Endothelial cell (in vitro differentiated cells): ENCODE measurements at regions not wholly inside any gene's neighbourhood (a gene's known extent, or its start where the extent isn't known, plus 50 kb on each side); places are given as distances from the start of the nearest gene placed in this dataset.
A peak's percentile ranks its signal among the peaks of the same experiment; 100 is the strongest.
"Not testable (repeated sequence)": the region's sequence is repeated elsewhere in the genome, so short reads cannot be mapped to it uniquely, and the experiment has no call there.

Source experiments
- DNase-seq: peaks from one replicate; pipeline ENCODE4 v3.0.0; 2021; ENCODE audit warnings: low spot score
- H3K27ac Mint-ChIP-seq: one replicate; pipeline ENCODE4 v1.8.0; 2021; ENCODE audit warnings: mixed read lengths, inconsistent platforms; ENCODE audit not compliant: unreplicated experiment
- H3K27me3 Mint-ChIP-seq: one replicate; pipeline ENCODE4 v1.8.0; 2021; ENCODE audit warnings: mild to moderate bottlenecking, moderate library complexity, mixed read lengths, inconsistent platforms; ENCODE audit not compliant: unreplicated experiment
- H3K36me3 Mint-ChIP-seq: one replicate; pipeline ENCODE4 v1.8.0; 2021; ENCODE audit warnings: mild to moderate bottlenecking, low read depth, mixed read lengths, inconsistent platforms; ENCODE audit not compliant: unreplicated experiment
- H3K4me1 Mint-ChIP-seq: one replicate; pipeline ENCODE4 v1.8.0; 2021; ENCODE audit warnings: mild to moderate bottlenecking, mixed read lengths, inconsistent platforms; ENCODE audit not compliant: unreplicated experiment
- H3K4me3 Mint-ChIP-seq: one replicate; pipeline ENCODE4 v1.8.0; 2021; ENCODE audit warnings: mild to moderate bottlenecking, mixed read lengths, inconsistent platforms; ENCODE audit not compliant: unreplicated experiment
- H3K9me3 Mint-ChIP-seq: one replicate; pipeline ENCODE4 v1.8.0; 2021; ENCODE audit warnings: mixed read lengths, inconsistent platforms; ENCODE audit not compliant: unreplicated experiment
- CTCF ChIP-seq: fragments of 200-600 bp; sonication (generic); IDR thresholded peaks from one replicate; pipeline ENCODE4 v1.5.0; 2021; ENCODE audit warnings: antibody characterized with exemption; ENCODE audit not compliant: unreplicated experiment

- Mint-ChIP-seq H3K36me3 (no peaks in the 10 kb centered on the region), H3K4me3 (no peak overlapping the region), H3K9me3 (no peaks in the 10 kb centered on the region), H3K27me3 (no peaks in the 10 kb centered on the region), H3K4me1 (peaks cover 9% of the 10 kb centered on the region), H3K27ac (no peak overlapping the region)
- DNase-seq, result no peak
- TF ChIP-seq CTCF, result peak; percentile 51
Observed at GRCh38 chr4:56575820-56576429, 70.3 kb downstream of the ARL9 start.

- H3K4me1 Mint-ChIP-seq, DNase-seq, H3K27ac Mint-ChIP-seq, H3K9me3 Mint-ChIP-seq, H3K4me3 Mint-ChIP-seq, H3K27me3 Mint-ChIP-seq: not testable (repeated sequence)
- H3K36me3 Mint-ChIP-seq, result peaks cover 13% of the 10 kb centered on the region
Observed at GRCh38 chr4:56592417-56592816, 86.8 kb downstream of the ARL9 start.
